NCI-H2107 treated with DMSO at 0.1 percent for 48 hours (cell line): ENCODE measurements at regions not wholly inside any gene's neighbourhood (a gene's known extent, or its start where the extent isn't known, plus 50 kb on each side); places are given as distances from the start of the nearest gene placed in this dataset.

Experiments used
- DNase-seq: peaks from one replicate; lab custom pipeline; 2025; ENCODE audit not compliant: unreplicated experiment; lab: John Stamatoyannopoulos, UW

DNA sequence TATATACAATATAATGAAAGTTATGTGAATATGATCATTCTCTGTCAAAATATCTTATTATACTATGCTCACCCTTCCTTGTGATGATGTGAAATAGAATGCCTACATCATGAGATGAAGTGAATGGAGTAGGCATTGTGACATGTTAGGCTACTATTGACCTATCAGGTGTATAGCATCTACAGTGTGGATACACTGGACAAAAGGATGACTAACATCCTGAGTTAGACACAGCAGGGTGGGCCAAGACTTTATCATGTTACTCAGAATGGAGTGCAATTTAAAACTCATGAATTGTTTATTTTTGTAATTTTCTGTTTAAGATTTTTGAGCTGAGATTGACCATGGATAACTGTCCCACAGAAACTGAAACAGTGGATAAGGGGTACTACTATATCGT lies 53.4 kb upstream of the NAV3 start:
- DNase-seq, result no peak

- DNase-seq, result no peak
Observed at GRCh38 chr12:77774761-77775160, 55.9 kb upstream of the NAV3 start.

GRCh38 chr12:77772676-77773298 lies 57.9 kb upstream of the NAV3 start:
- DNase-seq, result no peak

GRCh38 chr12:77768558-77768957 lies 62.1 kb upstream of the NAV3 start:
- no peak for DNase-seq

DNA sequence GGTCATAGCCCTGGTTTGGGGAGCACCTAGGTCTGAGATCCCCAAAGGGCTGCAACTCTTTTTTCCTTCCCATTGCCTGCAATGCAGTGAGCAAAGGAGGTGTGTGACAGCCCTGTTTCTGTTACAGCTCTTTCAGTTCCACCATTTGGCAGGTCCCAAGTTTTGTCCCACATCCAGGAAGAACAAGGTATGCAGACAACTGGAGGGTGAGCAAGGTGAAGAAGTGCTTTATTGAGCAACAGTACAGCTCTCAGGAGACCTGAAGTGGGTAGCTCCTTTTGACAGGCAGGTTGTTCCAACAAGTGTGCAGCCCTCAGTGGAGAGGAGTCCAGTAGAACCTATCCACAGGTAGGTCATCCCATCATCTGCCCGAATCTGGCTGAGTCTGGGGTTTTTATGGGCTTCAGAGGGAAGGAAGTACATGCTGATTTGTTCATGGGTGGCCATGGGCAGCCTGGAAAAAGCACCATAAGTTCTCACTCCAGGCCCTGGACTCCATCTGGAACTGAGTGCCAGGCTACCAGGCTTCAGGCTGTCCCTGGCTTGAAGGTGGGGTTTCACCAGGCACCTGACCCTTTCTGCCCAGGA lies 62.8 kb upstream of the NAV3 start:
- DNase-seq, result no peak

- no peak for DNase-seq
Observed at GRCh38 chr12:77767335-77767734, 63.4 kb upstream of the NAV3 start.

DNA sequence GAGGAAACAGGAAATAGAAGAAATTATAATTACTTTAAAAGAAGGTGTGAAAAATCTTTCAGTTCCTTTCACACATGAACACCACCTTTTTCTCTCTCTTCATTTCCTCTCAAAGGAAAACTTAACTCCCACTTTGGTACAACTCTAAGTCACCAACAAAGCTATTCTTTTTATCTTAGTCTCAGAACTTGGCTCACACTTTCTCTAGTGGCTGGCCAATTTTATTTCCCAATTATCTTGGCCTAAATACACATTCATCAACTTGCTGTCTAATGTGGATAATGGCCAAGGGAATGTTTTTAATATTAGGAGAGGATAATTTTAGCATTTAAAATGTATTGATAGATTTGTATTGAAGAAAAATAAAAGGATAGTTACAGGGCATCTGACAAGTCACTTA lies 64.5 kb upstream of the NAV3 start:
- no peak for DNase-seq

GRCh38 chr12:77761286-77761685 lies 69.4 kb upstream of the NAV3 start:
- no peak for DNase-seq

GRCh38 chr12:77760271-77761025 lies 70.2 kb upstream of the NAV3 start:
- no peak for DNase-seq

- DNase-seq, result no peak
Observed at GRCh38 chr12:77754086-77754485, 76.6 kb upstream of the NAV3 start.

DNA sequence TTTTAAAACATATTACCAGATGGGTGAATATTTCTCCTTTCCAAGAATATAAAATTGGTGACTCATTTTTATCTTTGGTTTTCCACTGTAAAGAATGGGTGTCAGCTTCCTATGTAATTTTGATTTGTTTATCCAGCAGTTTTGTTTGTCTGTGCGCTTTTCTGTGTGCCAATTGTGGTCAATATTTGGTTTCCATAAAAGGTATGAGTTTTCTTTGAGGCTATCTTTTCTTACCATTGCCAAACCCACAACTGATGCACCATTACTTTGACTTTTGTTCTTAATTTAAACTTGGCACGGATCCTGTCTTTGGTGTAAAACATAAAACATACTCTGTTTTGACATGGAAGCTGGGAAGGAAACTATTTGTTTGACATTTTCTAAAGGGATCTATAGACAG lies 78.8 kb upstream of the NAV3 start:
- DNase-seq, result peak; percentile 78

DNA sequence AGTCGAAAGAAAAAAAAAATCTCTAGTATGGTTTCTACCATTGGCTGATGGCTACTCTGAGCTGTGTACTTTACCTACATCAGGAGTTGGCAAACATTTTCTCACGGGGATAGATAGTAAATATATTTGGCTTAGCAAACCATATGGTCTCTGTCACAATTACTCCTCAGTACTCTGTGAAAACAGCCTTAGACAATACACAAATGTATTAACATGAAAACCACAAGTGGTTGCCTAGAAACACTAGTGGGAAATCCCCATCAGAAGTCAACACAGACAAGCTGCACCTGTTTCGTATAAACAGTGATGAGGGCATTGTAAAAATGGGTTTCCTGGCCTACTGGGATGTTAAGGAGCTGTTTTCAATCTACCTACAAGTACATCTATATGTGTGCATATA lies 84.6 kb upstream of the NAV3 start:
- DNase-seq, result peak; percentile 97

DNA sequence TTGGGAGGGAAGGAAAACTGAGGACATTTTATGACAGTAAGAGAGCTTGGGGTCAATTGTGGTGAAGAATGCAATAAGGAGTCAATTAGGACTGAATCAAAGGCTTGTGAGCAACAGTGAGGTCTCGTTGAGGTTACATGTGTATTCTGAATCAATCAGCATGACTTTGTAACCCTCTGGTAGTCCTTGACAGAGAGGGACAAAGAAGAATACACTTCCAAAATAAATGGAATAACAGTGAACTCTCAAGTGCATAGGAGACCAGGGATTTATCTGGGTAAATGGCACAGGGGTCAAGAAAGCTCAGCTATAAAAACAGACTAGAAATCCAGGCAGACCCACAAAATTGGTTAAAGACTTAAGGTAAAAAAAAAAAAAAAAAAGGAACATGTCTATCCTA lies 85.1 kb upstream of the NAV3 start:
- peak; percentile 67 for DNase-seq

GRCh38 chr12:77742631-77743030 lies 88.1 kb upstream of the NAV3 start:
- peak; percentile 13 for DNase-seq

DNA sequence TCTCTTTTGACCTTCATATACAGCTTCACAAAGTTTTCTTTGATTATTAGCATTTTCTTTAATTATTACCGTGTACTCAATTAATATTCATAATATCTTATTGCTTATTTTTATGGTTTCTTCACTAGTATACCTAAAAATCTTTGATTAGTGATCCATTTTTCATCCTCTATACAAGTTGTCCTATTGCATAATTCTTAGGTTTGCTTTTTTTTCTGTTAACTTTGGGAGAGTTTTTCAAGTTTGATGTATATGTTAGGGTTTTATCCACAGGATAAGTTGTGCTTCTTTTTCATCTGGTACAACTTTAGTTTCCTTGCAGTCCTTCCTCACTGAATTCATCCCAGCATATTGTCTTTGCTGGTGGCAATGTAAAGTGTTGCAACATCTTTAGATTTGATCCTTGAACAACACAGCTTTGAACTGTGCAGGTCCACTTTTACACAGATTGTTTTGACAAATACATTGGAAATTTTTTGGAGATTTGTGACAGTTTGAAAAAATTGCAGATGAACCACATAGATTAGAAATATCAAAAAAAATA lies 88.6 kb upstream of the NAV3 start:
- no peak for DNase-seq

- no peak for DNase-seq
Observed at GRCh38 chr12:77736219-77736965, 94.3 kb upstream of the NAV3 start.

DNA sequence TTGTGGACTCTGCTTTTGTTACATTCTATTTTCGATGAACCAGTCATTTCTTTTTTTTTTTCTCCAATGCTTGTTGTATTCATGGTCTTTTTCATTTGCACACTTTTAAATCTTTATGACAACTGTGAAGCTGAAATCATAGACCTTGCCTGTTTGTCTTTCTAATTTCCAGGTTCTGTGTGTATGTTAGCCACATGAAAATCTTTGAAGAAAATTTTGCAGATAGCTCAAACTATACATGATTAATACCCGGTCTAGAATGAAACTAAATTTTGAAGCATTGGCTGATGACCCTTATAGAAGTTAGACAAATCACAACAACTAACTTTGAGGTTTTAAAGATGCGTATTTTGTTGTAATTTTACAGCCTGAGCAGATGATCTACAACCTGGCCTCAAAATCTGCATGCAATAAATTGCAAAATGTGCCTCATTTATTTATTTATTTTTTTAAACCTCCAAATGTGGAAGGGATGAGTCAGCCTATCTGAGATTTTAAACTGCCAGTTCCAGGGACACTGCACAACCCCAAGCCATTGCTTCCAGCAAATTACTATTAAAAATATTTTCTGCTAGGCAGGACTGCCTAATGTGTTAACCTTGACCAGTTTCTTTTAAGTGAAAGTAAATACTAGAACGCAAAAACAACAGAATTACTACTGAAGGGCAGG lies 96.3 kb upstream of the NAV3 start:
- DNase-seq, result no peak

GRCh38 chr12:77728018-77728417 lies 102.7 kb upstream of the NAV3 start:
- DNase-seq, result no peak

GRCh38 chr12:77727442-77728001 lies 103.2 kb upstream of the NAV3 start:
- no peak for DNase-seq

DNA sequence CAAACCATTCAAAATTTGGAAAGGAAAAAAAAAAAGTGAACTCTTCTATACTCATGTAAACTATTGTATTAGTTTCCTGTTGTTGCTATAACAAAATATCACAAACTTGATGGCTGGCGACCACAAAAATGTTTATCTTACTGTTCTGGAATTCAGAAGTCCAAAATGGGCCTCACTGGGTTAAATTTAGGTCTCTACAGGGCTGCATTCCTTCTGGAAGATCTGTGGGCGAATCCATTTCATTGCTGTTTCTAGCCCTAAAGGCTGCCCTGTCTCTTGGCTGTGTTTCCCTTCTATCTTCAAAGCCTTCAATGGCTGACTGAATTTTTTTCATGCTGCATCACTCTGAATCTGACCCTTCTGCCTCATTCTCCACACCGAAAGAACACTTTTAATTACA lies 105.1 kb upstream of the NAV3 start:
- no peak for DNase-seq
